GM12892 (cell line): ENCODE measurements at regions not wholly inside any gene's neighbourhood (a gene's known extent, or its start where the extent isn't known, plus 50 kb on each side); places are given as distances from the start of the nearest gene placed in this dataset.

Experiments used
- DNase-seq: peaks from one replicate; pipeline ENCODE4 v3.0.0; 2011; ENCODE audit not compliant: insufficient read length
- FAIRE-seq: peaks from 2 replicates; lab custom pipeline; 2011; peaks lifted over from hg19 to GRCh38; lab: Jason Lieb, UNC
- POLR2A ChIP-seq: IDR thresholded peaks from 2 replicates; pipeline ENCODE4 v1.6.1; 2011; ENCODE audit warnings: low read depth, low read length, control low read depth
- POLR2AphosphoS5 ChIP-seq: IDR thresholded peaks from 2 replicates; pipeline ENCODE4 v1.6.1; 2011; ENCODE audit warnings: low read depth, low read length, control low read depth
- TAF1 ChIP-seq: IDR thresholded peaks from 2 replicates; pipeline ENCODE4 v1.6.1; 2011; ENCODE audit warnings: low read depth, mild to moderate bottlenecking, control low read depth, low read length, borderline replicate concordance

DNA sequence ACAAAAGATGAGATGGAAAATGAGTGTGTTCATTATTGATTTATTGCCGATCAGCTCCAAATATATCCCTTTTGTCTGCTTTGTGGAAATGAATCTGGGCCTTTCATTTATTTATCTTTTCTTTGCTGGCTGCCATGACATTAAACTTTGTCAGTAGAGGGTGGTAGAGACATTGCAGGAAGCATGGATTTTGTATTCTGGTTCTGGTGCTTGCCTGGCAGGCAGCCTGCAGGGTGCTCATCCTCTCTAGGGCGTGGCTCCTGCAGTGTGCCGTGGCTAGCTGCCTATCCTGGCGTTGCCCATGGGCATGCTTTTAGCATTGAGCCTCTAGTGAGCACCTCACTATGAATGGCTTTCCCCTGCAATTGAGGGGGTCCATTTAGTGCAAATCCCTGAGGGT lies 593.1 kb downstream of the RNF144A start:
- no peak for DNase-seq
- FAIRE-seq, result no peak
- no peak for TF ChIP-seq POLR2AphosphoS5
- no peak for TF ChIP-seq POLR2A
- no peak for TF ChIP-seq TAF1

DNA sequence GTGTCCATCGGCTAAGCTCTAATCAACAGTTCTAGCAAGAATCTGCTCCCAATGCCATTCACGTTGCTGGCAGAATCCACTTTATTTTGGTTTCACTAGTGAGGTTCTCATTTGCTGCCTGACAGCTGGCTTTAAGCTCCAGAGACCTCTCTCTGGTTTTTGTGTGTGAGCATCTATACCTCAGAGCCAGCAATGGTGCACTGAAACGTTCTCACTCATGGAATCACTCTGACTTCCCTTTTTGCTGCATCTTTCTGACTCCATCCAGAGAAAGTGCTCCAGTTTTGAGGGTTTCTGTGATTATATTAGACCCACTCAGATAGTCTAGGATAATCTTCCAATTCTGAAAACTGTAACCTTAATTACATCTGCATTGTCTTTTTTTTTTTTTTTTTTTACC lies 596.6 kb downstream of the RNF144A start:
- TF ChIP-seq POLR2A (no peak), TAF1 (no peak), POLR2AphosphoS5 (no peak)
- FAIRE-seq (no peak), DNase-seq (no peak)

DNA sequence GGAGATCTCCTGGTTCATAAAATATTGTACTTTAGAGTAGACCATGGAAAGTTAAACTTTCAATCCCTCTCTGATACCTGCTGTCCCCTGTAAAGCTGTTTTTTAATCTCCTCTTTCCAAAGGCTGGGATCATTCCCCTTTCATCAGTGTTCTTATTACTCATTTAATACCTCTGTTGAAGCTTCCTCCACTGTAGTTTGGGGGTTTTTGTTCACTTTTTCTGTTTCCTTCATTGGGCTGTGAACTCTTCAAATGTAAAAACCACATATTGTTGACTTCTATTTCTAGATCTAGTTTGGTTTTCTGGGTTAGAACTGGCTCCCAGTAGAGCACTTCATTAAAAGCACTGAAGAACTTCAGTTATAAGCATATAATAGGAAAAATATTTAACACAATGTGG lies 598.1 kb downstream of the RNF144A start:
- DNase-seq (no peak), FAIRE-seq (no peak)
- TF ChIP-seq TAF1, result no peak
- no peak for TF ChIP-seq POLR2AphosphoS5
- TF ChIP-seq POLR2A, result no peak

DNA sequence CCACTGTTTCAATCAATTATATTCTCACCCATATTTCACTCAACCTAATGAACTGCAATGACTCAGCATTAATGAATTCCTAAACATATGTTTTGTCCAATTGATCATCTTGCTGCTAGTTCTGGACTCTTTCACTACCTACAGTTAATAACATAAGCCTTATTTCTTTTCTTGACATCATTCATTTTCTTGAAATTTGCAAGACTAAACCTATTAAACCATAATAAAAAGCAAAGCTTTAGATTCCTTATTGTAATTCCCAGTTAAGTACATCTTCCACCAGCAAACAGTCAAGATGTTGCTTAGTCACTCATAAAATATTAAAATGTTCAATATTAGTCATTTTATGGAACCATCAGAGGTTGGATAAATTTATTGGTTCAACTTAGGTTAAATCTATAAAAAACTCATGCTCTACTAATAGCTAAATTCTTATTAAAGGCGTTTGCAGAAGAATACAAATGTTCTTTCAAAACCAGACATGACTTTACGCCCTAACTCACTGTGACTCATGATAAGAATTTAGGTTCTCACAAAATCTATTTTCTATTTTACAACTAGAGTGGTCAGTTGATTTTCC lies 599.4 kb downstream of the RNF144A start:
- no peak for TF ChIP-seq POLR2AphosphoS5
- TF ChIP-seq POLR2A, result no peak
- FAIRE-seq, result no peak

DNA sequence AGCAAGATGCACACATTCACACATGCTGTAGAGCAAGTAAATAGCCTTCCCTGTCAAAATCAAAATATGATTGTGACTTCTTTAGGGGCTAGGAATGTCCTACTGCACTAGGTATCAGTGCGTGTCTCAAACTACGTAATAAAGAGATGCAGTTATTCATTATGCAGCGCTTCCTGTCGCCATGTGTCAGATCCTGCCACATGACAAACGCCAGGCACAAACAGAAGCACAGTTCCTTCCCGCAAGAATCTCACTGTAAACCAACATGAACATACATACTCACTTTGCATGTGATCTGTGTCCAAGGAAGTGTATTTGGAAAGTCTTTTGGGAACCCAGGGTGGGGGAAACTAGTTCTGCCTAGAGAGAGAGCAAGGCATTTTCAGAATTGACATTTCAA lies 599.9 kb downstream of the RNF144A start:
- no peak for DNase-seq
- FAIRE-seq, result no peak
- TF ChIP-seq POLR2AphosphoS5 (no peak), TAF1 (no peak)

More for the DNA sequence above, 599.4 kb downstream of the RNF144A start:
- DNase-seq, result no peak

DNA sequence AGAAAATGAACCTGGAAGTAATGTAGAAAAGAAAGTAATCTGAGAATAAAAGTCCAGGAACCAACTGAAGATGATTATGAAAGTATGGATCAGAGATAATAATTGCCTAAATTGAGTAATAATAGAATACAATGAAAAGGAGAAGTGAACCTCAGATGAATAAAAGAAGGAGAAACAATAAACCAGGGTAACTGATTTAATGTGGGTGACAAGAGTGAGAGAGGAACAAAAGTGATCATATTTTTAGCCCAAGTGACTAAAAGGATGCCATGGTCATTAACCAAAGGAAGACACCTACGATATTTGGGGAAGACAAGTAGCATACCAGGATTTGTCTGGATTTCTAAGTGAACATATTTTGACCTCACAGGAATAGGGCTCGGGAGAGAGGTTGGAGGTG lies 600.6 kb downstream of the RNF144A start:
- no peak for FAIRE-seq
- TF ChIP-seq TAF1, result no peak
- no peak for TF ChIP-seq POLR2AphosphoS5
- no peak for TF ChIP-seq POLR2A
- DNase-seq, result no peak

DNA sequence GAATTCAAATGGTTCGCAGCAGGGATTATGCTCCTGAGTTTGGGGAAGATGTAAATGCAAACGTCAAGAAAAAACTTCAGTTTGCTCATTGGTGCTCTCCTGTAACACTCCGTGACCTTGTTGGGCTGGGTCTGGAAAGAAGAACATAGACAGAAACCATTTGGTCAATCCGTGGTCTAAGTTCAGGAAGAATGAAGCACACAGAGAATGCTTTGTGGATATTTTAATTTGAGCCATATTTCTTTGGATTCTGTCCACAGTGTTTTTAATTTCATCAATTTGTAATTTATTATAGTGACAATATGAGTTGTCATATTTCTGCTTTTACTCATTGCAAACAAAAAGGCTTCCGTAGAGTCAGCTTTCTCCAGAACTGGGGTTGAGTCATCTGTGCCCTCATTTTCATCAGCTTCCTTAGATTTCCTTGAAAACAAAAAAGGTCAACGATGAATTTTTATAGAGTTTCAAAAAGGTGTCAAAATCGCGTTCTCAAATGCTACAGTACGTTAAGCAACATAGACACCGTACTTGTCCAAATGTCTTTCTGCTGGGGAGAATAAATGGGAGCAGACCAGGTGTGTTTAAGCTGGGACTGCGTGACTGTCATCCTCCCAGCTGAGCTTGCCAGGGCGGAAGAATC lies 606.4 kb downstream of the RNF144A start:
- no peak for TF ChIP-seq POLR2AphosphoS5
- TF ChIP-seq POLR2A, result no peak
- no peak for DNase-seq
- FAIRE-seq, result no peak

DNA sequence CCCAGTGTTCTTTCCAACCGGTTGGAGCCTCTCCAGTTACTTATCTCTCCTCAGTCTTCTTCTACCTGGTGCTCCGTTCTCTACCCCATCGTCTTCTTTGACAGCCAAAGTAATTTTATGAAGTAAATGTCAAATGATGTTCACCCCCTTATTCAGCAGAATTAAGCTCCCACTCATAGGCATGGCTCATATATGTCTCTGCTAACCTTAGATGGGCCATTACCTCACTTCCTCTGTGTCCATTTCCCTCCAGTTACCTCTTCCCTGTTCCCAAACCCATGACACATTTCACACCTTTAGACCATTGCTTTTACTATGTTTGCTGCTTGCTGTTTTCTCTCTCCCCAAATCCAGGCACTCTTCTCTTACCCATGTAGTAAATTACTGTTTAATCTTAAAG lies 607.0 kb downstream of the RNF144A start:
- no peak for FAIRE-seq
- no peak for DNase-seq
- no peak for TF ChIP-seq TAF1
- no peak for TF ChIP-seq POLR2AphosphoS5
- TF ChIP-seq POLR2A, result no peak

- DNase-seq, result no peak
- TF ChIP-seq POLR2AphosphoS5 (no peak), POLR2A (no peak), TAF1 (no peak)
- no peak for FAIRE-seq
Measured at GRCh38 chr2:7525746-7526145, 608.5 kb downstream of the RNF144A start.

GRCh38 chr2:7527165-7527722 lies 610.0 kb downstream of the RNF144A start:
- TF ChIP-seq POLR2AphosphoS5, result no peak
- TF ChIP-seq POLR2A, result no peak
- no peak for TF ChIP-seq TAF1
- DNase-seq (no peak), FAIRE-seq (no peak)

DNA sequence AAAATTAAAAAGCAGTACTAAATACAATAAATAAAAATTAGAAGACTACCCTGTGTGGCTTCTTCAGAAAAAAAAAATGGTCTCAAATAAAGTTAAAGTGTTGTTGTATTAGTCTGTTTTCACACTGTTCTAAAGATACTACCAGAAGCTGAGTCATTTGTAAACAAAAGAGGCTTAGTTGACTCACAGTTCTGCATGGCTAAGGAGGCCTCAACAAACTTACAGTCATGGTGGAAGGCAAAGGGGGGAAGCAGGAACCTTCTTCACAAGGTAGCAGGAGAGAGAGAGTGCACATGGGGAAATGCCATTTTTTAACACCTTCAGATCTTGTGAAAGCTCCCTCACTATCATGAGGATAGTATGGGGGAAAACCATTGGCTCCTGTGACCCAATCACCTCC lies 612.8 kb downstream of the RNF144A start:
- TF ChIP-seq POLR2A (no peak), TAF1 (no peak), POLR2AphosphoS5 (no peak)
- FAIRE-seq, result no peak
- no peak for DNase-seq

DNA sequence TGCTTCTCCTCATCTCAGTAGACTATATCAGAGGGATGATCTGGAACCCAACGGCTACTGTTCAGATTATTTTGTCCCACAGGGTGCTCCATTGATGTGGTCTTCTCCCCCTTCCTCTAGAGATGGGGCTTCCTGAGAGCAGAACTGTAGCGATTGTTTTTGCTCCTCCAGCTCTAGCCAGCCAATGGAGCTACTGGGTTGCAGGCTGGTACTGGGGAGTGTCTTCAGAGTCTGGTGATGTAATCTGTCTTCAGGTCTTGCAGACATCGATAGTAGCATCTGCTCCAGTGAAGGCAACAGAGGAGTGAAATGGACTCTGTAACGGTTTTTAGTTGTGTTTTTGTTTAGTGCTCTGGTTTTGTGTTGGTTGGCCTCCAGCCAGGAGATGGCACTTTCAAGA lies 621.9 kb downstream of the RNF144A start:
- no peak for TF ChIP-seq TAF1
- no peak for TF ChIP-seq POLR2AphosphoS5
- no peak for TF ChIP-seq POLR2A
- no peak for DNase-seq
- no peak for FAIRE-seq

DNA sequence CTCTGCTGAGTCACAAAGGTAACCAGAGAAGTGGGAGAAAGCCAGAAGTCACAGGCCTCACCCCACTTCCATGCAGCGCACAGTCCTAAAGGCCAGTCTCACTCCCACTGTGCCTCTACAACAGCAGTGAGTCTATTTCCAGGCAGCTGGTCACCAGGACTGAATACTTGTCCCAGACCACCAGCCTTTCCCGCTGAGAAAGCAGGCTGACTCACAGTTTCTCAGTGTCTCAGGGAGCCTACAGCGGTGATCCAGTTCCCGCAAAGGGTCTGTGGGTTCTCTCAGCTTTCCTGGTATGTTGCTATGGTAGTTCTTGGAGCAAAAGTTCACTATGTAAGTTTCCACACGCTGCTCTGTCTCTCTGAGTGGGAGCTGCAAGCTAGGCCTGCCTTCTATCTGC lies 622.5 kb downstream of the RNF144A start:
- FAIRE-seq (no peak), DNase-seq (no peak)
- no peak for TF ChIP-seq POLR2AphosphoS5
